Coronary artery (tissue), 2 donors: ENCODE measurements at regions not wholly inside any gene's neighbourhood (a gene's known extent, or its start where the extent isn't known, plus 50 kb on each side); places are given as distances from the start of the nearest gene placed in this dataset.

Experiments
- DNase-seq: peaks from one replicate; pipeline ENCODE4 v3.0.0-alpha.2; 2017; ENCODE audit warnings: low spot score
- H3K27ac ChIP-seq, 2 donors: fragments of 200-600 bp; sonication (generic); one replicate each; pipeline ENCODE4 v1.5.1; 2016 to 2019
- H3K4me3 ChIP-seq: fragments of 200-600 bp; sonication (generic); 2 replicates; pipeline ENCODE4 v1.5.1; 2016; ENCODE audit warnings: mild to moderate bottlenecking, moderate library complexity
- TF ChIP-seq, protein P1 (sequence below): fragments of 200-600 bp; sonication (generic); IDR thresholded peaks from one replicate; pipeline ENCODE4 v1.5.1; 2019; ENCODE audit warnings: antibody characterized with exemption

DNA sequence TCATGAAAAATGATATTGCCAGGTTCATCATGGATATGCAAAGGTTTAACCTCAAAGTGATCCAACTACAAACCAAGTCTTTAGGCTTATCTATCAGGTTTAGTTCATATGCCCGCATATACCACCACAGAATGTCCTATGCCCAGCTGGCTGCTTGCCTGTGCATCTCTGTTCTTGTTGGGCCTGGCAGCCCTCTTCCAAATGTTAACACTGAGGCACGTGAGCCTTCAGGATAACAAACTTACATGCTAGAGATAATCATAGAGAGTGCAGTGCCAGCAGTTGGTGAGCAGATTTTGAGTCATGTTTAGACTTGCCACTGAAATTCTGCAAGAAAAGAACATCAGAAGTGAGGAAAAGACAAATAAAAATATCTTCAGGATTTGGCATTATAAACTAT lies 607.9 kb upstream of the TMPRSS15 start:
- TF ChIP-seq, protein P1, sequence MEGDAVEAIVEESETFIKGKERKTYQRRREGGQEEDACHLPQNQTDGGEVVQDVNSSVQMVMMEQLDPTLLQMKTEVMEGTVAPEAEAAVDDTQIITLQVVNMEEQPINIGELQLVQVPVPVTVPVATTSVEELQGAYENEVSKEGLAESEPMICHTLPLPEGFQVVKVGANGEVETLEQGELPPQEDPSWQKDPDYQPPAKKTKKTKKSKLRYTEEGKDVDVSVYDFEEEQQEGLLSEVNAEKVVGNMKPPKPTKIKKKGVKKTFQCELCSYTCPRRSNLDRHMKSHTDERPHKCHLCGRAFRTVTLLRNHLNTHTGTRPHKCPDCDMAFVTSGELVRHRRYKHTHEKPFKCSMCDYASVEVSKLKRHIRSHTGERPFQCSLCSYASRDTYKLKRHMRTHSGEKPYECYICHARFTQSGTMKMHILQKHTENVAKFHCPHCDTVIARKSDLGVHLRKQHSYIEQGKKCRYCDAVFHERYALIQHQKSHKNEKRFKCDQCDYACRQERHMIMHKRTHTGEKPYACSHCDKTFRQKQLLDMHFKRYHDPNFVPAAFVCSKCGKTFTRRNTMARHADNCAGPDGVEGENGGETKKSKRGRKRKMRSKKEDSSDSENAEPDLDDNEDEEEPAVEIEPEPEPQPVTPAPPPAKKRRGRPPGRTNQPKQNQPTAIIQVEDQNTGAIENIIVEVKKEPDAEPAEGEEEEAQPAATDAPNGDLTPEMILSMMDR = no peak
- Histone ChIP-seq H3K4me3 (no peak overlapping the region), H3K27ac (no peak overlapping the region)
- no peak for DNase-seq

DNA sequence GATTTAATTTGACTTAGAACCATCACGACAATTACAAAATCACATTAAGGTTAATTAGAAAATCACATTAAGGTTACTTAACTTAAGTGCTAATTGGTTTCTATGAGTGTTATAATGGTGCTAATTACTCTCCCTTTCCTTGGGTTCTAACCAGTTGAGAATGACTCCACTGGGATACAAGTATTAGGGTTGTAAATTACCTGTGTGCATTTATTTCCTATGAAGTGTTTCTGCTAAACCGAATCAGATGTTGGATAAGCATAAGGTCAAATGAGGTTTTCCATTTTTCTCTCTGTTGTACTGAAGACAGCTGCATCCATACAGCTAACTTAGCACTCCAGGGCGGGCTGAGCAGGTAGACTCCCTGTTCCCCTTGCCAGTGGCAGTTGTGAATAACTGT lies 610.3 kb upstream of the TMPRSS15 start:
- Histone ChIP-seq H3K27ac (no peak overlapping the region), H3K4me3 (no peak overlapping the region)
- DNase-seq = no peak
- TF ChIP-seq, protein P1 = no peak

DNA sequence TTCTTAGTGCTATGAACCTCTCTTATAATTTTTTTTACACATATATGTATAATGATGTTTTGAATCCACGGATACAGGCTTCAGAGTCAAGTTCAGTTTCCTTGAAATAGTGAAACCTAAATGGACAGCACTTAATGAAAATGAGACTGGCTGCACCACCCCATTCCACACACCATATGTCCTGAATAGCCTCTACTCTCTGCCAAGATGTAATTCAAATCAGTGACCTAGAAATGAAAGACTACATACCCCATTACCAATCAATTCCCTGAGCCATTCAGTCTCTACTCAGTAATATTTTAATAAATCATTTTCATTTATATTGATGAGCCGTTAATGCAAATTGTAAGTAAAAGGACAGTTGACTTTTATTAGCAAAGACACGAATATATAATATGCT lies 614.9 kb upstream of the TMPRSS15 start:
- DNase-seq = no peak
- TF ChIP-seq, protein P1 = no peak

DNA sequence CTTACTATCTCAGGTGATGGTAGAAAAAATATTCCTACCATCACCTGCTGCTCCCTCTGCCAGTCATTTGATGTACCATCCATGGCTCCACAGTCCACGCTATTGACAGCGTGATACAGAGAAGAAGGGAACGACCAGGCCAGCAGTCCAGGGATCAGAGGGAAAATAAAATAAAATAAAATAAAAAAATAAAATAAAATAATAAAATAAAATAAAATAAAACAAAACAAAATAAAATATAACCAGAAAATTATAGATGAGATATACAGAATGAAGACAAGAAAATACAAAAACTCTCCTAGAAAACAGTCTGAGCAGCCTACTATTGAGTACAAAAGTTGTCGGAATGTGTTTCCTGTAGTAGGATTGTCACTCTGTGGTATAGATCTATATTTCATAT lies 619.4 kb upstream of the TMPRSS15 start:
- TF ChIP-seq, protein P1 = no peak
- DNase-seq = no peak
- no peak overlapping the region for H3K4me3 ChIP-seq

More for the DNA sequence above, 614.9 kb upstream of the TMPRSS15 start:
- no peak overlapping the region for H3K27ac ChIP-seq
- no peak overlapping the region for H3K4me3 ChIP-seq

DNA sequence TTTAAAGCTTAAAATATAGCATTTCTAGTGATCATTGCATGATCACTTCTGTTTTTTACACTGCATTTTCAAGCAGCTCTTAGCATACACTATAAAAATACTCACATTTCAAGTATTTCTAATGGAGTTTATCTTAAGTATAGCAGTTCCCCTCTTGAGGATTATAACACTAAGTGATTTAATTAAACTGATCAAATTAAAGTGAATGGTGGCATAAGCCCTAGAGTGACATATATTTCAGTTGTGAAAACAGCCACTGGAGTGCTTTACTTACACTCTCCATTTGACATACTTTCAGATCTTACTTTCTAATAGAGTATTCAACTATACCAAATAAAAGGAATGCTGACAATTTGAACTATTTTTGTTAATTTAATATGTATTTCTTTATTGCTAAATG lies 623.3 kb upstream of the TMPRSS15 start:
- TF ChIP-seq, protein P1 = no peak
- Histone ChIP-seq H3K4me3 (no peak overlapping the region), H3K27ac (no peak overlapping the region)
- no peak for DNase-seq

More for the DNA sequence above, 619.4 kb upstream of the TMPRSS15 start:
- no peak overlapping the region for H3K27ac ChIP-seq

DNA sequence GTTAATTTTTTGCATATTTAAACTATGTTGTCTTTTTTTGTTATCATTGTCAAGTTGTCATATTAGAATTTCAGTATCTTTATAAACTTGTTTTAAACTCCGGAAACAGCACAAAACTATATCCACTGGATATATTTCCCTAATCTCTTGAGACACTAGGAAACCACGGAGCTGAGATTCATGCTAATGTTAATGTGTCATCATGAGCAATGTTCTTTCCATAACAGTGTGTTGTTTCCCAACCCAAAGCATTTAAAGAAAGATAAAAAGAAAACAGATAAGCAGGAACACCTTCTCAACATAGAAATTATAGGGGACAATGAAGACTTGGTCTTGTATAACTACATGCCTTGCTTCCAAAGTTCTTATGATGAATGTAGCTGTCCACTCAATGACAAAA lies 626.2 kb upstream of the TMPRSS15 start:
- no peak for DNase-seq
- Histone ChIP-seq H3K4me3 (no peak overlapping the region), H3K27ac (no peak overlapping the region)
- TF ChIP-seq, protein P1 = no peak

DNA sequence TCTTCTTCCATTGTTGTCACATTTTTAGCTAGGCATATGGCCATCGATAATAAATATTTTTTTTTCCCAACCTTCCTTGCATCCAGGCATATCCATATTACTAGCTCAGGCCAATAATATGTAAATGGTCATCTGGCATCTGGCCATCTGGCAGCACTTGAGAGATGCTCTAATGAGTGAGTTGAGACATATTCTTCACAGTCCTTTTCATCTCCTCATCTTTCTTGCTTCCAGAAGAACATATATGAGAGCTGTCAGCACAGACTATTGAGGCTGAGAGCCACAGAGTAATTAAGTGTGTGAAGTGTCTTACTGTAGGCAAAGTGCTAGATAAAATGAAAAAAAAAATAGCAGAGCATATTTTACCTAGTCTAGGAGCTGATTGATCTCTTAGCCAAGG lies 628.4 kb upstream of the TMPRSS15 start:
- DNase-seq = no peak
- H3K4me3 ChIP-seq = no peak overlapping the region
- TF ChIP-seq, protein P1 = no peak
- no peak overlapping the region for H3K27ac ChIP-seq
